NCI-H526 treated with DMSO at 0.1 percent for 48 hours (cell line): ENCODE measurements at regions not wholly inside any gene's neighbourhood (a gene's known extent, or its start where the extent isn't known, plus 50 kb on each side); places are given as distances from the start of the nearest gene placed in this dataset.
"Not testable (repeated sequence)": the region's sequence is repeated elsewhere in the genome, so short reads cannot be mapped to it uniquely, and the experiment has no call there.

ENCODE experiments used
- DNase-seq: peaks from one replicate; lab custom pipeline; 2025; lab: John Stamatoyannopoulos, UW

DNA sequence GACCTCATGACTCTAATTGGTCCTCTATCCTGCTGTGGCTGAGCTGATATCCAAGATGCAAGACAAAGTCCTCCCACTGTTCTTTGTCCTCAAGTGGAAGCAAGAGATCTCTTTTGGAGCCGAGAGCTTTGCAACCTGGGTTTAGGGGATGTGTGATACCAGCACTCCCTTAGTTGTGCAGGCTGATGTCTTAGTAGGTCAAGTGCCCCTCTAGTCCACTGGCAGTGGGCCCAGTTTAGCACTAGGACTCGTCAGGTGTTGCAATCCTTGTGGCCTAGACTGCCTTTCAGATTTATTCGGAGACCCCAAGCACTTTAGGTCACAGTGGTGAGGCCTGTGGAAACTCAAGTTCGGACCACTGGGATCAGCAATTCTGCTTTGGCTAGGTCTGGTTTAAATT, 64.0 kb downstream of the GPRASP3 start:
- DNase-seq, result no peak

DNA sequence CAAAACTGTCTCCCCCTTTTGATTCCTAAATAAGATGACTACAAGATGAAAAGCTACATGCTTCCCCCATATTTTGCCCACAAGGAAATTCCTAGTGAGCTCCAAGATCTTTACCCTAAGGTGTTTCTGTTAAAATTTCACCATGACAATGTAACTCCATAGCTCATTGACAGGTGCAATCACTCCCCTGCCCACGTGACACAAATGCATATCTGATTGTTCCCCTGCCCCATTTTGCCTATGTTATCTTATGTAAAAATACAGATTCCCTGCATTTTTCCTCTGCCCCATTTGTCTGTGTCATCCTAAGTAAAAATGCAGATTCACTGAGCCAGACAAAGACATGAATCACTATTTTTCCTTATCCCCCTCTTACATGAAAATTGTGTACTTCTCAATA, 66.7 kb downstream of the GPRASP3 start:
- DNase-seq, result no peak

DNA sequence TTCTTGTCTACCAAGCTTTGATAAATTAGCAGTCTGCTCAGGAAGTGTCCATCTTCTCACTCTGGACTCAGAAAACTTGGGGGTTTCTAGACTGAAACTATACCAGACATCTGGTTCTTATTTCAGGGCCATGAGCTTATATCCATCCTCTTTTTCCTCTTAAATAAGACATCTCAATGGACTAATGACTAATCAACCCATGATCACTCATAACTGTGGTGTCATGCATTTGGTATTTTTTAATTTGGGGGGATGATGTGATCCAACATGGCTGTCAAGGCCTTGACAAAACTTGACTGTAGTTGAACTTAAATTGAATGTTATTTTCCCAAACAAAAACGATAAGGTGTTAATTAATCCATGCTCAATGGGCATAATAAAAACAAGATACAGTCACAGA, 87.8 kb downstream of the GPRASP3 start:
- no peak for DNase-seq

DNA sequence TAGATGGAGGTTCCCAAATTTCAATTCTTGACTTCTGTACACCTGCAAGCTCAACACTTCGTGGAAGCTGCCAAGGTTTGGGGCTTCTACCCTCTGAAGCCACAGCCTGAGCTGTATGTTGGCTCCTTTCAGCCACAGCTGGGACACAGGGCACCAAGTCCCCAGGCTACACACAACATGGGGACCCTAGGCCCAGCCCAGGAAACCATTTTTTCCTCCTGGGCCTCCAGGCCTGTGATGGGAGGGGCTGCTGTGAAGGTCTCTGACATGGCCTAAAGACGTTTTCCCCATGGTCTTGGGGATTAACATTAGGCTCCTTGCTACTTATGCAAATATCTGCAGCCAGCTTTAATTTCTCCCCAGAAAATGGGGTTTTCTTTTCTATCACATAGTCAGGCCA, 97.7 kb downstream of the GPRASP3 start:
- DNase-seq, result not testable (repeated sequence)

DNA sequence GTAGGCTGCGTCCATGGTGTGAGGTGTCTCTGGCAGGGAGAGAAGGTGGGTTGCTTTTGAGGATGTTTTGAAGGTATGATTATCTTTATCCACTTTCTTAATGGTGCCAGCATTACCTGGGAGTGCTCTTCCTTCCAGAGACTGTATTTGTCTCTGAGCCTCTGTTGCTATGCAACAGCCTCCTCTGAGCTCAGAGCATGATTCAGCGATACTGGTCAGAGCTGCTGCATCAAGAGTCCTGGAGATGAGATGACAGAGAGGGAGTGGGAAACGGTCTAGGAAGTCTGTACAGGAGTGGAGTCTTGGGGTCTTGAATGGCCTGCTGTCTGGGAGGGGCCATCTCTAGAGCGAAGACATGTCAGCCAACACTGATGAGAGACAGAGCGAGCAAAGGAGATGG, 104.4 kb upstream of the RAB40AL start:
- no peak for DNase-seq

DNA sequence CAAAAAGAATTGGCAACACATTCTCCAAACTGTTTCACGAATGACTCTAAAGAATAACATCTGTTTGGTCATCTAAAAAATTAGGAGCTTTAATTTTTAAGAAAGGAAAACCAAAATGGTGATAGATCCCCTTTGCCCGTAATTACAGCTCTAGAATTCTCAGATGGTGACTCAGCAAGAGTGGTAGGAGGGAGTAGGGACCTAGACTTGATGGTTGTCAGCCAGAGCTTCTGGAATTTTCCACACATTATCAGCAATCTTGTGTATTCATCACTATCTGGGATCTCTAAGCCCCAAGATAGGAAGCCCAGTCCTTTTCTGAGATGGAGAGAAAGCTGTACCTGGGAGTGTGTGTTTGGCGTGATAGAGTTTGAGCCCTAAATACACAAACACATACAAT, 103.9 kb upstream of the RAB40AL start:
- no peak for DNase-seq

DNA sequence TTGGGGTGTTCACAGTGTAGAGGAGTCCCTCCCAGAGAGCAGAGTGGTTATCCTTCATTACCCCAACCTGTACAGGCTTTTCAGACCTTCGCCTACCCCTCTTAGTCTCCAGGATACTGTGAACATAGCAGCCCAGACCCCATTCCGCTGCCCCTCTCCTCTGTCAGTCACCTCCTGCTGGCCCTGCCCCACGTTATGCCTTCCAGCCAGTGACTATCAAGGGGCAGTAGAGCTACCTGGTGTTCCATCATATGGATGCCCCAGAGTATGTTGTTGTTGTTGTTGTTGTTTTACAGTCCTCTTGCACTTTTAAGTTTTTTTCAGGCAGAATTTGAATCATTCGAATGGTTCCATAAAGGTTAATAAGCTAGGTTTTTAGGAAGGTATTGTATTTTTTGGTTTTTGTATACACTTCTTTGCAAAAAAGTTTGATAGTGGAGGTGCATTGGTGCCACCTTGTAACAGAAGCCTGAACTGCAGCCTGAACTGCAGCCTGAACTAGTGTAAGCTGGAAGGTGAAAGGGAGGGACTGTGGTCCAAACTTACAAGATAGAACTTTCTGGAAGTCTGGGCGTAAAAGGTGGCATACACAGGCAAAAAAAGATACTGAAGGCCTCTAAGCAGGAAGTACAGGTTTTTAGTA, 101.4 kb upstream of the RAB40AL start:
- no peak for DNase-seq

DNA sequence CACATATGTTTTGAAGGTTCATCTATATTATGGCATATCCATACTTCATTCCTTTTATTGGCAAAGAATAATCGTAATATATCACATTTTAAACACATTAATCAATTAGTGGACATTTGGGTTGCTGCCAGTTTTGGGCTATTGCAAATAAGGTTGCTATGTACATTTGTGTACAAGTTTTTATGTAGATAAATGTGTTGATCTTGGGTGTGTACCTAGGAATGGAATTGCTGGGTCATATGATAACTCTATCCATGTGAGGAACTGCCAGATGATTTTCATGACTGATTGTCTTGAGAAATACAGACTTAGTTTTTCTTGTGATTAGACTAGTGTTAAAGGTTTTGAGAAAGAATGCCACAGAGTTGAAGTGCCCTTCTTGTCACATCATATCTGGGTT, 99.2 kb upstream of the RAB40AL start:
- no peak for DNase-seq

DNA sequence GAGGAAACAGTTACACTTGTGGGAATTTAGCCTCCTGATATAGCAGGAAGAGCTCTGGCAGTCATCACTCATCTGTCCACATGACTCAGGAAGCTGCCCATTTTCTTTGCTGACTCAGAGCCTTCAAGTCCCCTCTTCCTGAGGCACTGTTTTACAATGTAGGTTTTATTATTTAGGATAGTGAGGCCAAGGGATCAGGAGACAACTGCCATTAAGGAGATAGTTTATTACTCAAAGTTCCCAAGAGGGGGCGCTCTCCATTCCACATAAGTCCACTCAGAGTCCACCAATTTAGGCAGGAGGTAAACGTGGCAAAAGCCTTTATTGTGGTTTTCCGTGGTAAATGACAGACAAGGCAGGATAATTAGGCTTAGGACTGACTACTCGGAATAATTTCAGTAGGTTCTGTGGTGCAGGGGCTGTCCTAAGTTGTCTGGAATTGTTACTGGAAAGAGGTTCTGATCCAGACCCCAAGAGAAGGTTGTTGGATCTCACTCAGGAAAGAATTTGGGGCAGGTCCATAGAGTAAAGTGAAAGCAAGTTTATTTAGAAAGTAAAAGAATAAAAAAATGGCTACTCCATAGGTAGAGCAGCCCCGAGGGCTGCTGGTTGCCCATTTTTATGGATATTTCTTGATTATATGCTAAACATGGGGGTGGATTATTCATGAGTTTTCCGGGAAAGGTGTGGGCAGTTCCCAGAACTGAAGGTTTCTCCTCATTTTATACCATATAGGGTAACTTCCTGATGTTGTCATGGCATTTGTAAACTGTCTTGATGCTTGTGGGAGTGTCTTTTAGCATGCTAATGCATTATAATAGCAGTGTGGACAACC, 96.0 kb upstream of the RAB40AL start:
- DNase-seq, result no peak

DNA sequence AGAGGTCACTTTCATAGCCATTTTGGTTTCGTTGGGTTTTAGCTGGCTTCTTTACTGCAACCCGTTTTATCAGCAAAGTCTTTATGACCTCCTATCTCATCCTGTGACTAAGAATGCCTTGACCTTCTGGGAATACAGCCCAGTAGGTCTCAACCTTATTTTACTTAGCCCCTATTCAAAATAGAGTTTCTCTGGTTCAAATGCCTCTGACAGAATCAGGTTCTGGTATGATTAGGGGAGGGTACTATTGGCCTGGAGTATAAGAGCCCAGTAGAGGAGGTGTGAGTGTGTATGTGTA, 95.4 kb upstream of the RAB40AL start:
- no peak for DNase-seq

DNA sequence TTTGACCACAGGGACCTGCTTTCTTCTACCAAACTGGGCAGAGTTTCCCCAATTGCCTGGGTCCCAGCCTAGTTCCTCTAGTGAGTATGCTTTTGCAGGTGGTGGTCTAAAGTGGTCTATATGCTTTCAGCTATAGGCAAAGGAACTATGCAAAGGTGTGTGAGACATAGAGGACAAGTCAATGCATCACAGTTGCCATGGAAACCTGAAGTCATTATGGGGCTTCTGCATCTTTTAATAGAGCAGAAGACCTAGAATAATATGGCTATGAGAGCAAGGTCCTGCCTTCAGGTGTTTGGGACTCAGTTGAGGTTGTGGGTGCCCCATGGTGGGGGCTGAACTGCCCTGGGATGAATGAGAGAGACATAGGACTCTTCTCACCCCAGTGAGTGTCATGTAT, 92.1 kb upstream of the RAB40AL start:
- no peak for DNase-seq

DNA sequence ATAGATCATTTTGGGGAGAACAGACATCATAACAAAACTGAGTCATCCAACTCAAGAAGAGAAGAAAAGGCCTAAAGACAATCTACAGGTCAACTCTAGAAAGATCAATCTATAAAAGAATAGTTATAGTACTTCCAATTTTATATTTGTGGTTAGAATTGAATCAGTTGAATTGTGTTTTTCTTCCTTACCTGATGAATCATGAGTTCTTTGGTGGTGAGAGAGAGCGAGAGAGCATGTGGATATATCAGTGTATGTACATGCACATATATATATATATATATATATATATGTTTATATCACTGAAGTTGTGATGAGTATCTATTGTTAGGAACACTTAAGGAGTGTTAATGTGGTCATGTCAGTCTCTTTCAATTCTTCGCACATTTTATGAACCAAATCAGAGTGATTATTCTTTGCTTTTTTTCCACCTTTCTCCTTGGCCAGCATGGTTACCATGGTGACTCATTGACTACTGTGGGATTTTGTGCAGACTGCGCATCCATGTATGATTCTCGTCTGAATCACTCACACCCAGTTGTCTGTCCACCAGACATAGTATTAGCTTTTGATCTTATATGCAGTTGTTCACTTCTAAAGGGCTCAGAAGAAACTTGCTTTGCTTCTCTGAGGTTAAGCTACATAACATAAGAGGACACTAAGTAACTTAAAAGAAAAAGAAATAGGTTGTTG, 90.4 kb upstream of the RAB40AL start:
- no peak for DNase-seq

DNA sequence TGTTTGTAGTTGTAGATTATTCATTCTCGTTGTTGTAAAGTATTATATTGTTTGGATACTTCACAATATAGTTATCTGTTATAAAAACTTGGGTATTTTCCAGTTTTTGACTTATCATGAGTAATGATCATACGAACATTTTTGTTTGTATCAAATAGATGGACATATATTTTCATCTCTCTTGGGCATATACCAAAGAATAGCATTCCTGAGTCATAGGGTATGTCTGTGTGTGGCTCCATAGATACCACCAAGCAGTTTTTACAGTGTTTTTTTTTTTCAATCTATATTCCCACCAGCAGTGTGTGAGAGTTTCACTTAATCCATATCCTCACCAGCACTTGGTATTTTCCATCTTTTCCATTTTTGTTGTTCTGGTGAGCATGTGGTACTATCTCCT, 89.7 kb upstream of the RAB40AL start:
- no peak for DNase-seq

DNA sequence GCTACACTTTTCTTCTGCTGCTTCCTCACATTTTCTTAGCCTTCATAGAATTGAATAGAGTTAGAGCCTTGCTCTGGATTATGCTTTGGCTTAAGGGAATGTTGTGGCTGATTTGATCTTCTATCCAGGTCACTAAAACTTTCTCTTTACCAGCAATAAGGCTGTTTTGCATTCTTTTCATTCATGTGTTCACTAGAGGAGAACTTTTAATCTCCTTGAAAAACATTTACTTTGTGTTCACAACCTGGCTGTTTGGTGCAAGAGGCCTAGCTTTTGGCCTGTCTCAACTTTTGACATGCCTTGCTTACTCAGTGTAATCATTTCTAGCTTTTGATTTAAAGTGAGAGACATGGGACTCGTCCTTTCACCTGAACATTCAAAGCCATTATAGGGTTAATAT, 87.7 kb upstream of the RAB40AL start:
- DNase-seq, result no peak

DNA sequence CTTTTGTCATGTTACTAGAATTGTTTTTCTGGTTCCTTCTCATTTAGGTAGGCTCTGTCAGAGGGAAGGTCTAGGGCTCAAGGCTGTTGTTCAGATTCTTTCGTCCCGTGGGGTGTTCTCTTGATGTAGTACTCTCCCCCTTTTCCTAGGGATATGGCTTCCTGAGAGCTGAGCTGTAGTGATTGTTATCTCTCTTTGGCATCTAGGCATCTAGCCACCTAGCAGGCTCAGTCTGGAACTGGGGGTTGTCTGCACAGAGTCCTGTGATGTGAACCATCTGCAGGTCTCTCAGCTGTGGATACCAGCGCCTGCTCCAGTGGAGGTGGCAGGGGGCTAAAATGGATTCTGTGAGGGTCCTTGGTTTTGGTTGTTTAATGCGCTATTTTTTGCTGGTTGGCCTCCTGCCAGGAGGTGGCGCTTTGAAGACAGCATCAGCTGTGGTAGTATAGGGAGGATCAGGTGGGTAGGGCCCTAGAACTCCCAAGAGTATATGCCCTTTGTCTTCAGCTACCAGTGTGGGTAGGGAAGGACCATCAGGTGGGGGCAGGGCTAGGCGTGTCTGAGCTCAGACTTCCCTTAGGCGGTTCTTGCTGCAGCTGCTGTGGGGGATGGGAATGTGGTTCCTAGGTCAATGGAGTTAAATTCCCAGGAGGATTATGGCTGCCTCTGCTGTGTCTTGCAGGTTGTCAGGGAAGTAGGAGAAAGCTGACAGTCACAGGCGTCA, 78.1 kb upstream of the RAB40AL start:
- DNase-seq, result not testable (repeated sequence)

DNA sequence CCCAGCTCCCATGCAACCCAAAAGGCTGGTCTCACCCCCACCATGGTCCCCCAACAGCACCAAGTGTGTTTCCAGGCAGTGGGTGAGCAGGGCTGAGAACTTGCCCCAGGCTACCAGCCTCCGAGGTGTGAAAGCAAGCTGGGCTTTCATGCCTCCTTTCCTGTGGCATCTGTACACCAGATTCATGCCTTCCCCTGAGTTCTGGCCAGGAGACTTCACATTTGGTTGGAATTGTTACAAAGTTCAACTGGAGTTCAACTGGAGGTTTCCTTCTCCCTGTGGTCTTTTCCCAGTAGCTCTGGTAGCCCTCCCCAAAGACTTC, 77.6 kb upstream of the RAB40AL start:
- no peak for DNase-seq

DNA sequence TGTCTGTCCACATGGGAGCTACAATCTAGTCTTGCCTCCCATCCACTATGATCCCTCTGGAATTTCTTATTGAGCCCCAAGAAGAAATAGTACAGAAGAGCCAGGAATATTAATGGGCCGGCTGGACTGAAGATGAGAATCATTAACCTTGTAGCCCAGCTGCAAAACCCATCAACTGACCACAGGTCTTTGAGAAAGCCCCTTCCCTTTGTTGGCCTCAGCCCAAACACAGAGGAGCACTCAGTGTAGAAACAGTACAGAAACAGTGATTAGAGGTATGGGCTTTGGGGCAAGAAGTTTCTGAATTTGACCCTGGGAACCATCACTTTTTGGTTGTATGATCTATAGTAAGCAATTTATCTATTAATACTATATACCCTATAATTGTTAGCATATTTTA, 76.8 kb upstream of the RAB40AL start:
- DNase-seq, result no peak

DNA sequence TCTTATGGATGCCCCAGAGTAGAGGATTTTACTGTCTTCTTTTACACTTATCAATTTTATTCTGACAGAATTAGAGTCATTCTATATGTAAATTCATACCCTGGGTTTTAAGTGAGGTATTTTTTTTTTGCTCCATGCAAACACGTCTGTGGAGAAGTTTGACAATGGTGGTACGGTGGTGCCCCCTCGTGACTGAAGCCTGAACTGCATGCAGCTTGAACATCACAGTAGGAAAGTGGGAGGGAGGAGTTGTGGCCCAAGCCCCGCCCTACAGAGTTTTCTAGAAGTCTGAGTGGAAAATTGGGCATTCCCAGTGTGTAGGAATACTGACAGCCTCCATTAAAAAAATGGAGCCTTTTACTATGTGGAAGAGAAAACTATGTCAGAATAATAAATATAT, 73.3 kb upstream of the RAB40AL start:
- DNase-seq, result peak; percentile 36

DNA sequence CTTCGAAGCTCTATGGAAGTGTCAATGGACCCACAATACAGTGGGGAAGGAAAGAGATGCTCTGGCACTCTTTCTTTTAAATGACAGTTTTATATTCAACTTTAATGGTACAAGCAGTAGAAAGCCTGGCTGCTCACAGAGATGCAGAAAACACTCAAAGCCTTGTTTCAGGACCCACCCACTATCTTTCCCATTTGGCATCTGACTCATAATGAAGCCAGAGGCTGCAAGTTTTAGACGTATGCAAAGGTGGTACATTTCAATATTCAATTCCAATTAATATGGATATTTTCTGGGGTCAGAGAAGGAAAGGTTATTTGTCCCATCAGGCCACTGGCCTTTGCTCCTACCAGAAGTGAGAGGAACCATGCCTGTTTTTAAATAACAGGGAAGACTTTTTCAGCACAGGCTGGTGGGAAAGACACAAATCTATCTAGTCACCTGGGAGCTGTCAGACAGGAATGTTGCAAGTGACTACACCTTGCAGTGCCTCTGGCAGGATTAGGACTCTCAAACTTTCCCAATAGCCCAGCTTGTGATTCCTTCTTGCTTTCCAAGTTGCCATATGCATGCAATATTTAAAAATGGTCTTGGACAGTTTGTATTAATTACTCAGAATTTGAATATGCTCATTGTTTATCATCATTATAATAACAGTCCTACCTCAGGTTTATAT, 70.0 kb upstream of the RAB40AL start:
- DNase-seq, result no peak

DNA sequence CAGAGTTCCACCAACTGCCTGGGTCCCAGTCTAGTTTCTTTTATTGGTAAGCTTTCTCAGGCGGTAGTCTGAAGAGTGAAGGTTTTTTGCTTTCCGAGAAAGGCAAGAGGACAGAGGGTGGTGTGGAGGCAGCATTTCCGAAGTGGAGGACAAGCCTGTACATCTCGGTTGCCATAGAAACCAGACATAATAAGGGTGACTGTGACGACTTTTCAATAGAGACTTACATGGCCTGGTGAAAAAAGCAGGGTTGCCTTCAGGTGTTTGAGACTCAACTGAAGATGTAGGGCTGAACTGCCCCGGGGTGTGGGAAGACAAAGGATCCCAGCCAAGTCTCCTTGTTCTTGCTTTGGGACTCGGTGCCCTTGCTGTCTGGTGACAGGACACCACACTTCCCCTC, 53.6 kb upstream of the RAB40AL start:
- DNase-seq, result no peak
